H9 (cell line): ENCODE measurements at regions not wholly inside any gene's neighbourhood (a gene's known extent, or its start where the extent isn't known, plus 50 kb on each side); places are given as distances from the start of the nearest gene placed in this dataset.

Experiments
- DNase-seq: peaks from one replicate; pipeline ENCODE4 v3.0.0-alpha.2; 2017
- H2AFZ ChIP-seq: one replicate; pipeline ENCODE4 v1.6.1; 2013; ENCODE audit warnings: mild to moderate bottlenecking, low read length, control low read depth, moderate library complexity
- H2AK5ac ChIP-seq: 2 replicates; pipeline ENCODE4 v1.6.1; 2013; ENCODE audit warnings: low read length, control low read depth, mixed read lengths; ENCODE audit not compliant: insufficient read length
- H2BK120ac ChIP-seq: one replicate; pipeline ENCODE4 v1.6.1; 2013; ENCODE audit warnings: low read depth, mild to moderate bottlenecking, low read length, control low read depth, inconsistent platforms; ENCODE audit not compliant: poor library complexity, severe bottlenecking
- H2BK12ac ChIP-seq: 2 replicates; pipeline ENCODE4 v1.6.1; 2013; ENCODE audit warnings: low read length, control low read depth, mixed read lengths, low read depth; ENCODE audit not compliant: insufficient read length
- H2BK15ac ChIP-seq: 2 replicates; pipeline ENCODE4 v1.6.1; 2013; ENCODE audit warnings: low read depth, low read length, control low read depth
- H2BK20ac ChIP-seq: one replicate; pipeline ENCODE4 v1.6.1; 2013; ENCODE audit warnings: low read depth, mild to moderate bottlenecking, low read length, control low read depth, inconsistent platforms; ENCODE audit not compliant: poor library complexity, severe bottlenecking
- H2BK5ac ChIP-seq: 2 replicates; pipeline ENCODE4 v1.6.1; 2013; ENCODE audit warnings: low read length, control low read depth, mixed read lengths; ENCODE audit not compliant: insufficient read length
- H3K14ac ChIP-seq: 2 replicates; pipeline ENCODE4 v1.6.1; 2013; ENCODE audit warnings: low read length, control low read depth; ENCODE audit not compliant: insufficient read depth
- H3K18ac ChIP-seq: 2 replicates; pipeline ENCODE4 v1.6.1; 2013; ENCODE audit warnings: low read depth, mild to moderate bottlenecking, mixed read lengths, low read length, control low read depth; ENCODE audit not compliant: insufficient read length
- H3K23ac ChIP-seq: 2 replicates; pipeline ENCODE4 v1.6.1; 2013; ENCODE audit warnings: low read length, control low read depth, mixed read lengths, low read depth; ENCODE audit not compliant: insufficient read length
- H3K23me2 ChIP-seq: 2 replicates; pipeline ENCODE4 v1.6.1; 2013; ENCODE audit warnings: low read depth, mild to moderate bottlenecking, mixed read lengths, low read length, control low read depth; ENCODE audit not compliant: insufficient read length, poor library complexity, severe bottlenecking
- H3K27ac ChIP-seq: 2 replicates; pipeline ENCODE4 v1.5.1; 2013; ENCODE audit warnings: low read length, control low read depth, mixed read lengths, low read depth; ENCODE audit not compliant: insufficient read length
- H3K27me3 ChIP-seq: 2 replicates; pipeline ENCODE4 v1.6.1; 2013; ENCODE audit warnings: low read length, control low read depth, inconsistent platforms; ENCODE audit not compliant: insufficient read depth
- H3K4ac ChIP-seq: 2 replicates; pipeline ENCODE4 v1.6.1; 2013; ENCODE audit warnings: low read depth, mild to moderate bottlenecking, control low read depth, inconsistent platforms, low read length, moderate library complexity
- H3K4me1 ChIP-seq: 2 replicates; pipeline ENCODE4 v1.6.1; 2013; ENCODE audit warnings: low read length, control low read depth, inconsistent platforms; ENCODE audit not compliant: insufficient read depth
- H3K4me2 ChIP-seq: 2 replicates; pipeline ENCODE4 v1.6.1; 2013; ENCODE audit warnings: low read length, control low read depth, mixed read lengths; ENCODE audit not compliant: insufficient read length, insufficient read depth
- H3K56ac ChIP-seq: 2 replicates; pipeline ENCODE4 v1.6.1; 2013; ENCODE audit warnings: low read depth, mild to moderate bottlenecking, mixed read lengths, low read length, control low read depth; ENCODE audit not compliant: insufficient read length
- H3K79me1 ChIP-seq: 2 replicates; pipeline ENCODE4 v1.6.1; 2013; ENCODE audit warnings: low read depth, mild to moderate bottlenecking, moderate library complexity, low read length, control low read depth, inconsistent platforms; ENCODE audit not compliant: insufficient read depth, poor library complexity, severe bottlenecking
- H3K79me2 ChIP-seq: 2 replicates; pipeline ENCODE4 v1.6.1; 2013; ENCODE audit warnings: low read length, control low read depth, inconsistent platforms; ENCODE audit not compliant: insufficient read depth
- H3K9ac ChIP-seq: 2 replicates; pipeline ENCODE4 v1.6.1; 2013; ENCODE audit warnings: low read length, control low read depth, mixed read lengths; ENCODE audit not compliant: insufficient read length; ENCODE audit errors: extremely low read depth
- H3K9me3 ChIP-seq: one replicate; pipeline ENCODE4 v1.6.1; 2013; ENCODE audit warnings: low read depth, low read length, inconsistent platforms; ENCODE audit not compliant: control insufficient read depth
- H3T11ph ChIP-seq: one replicate; pipeline ENCODE4 v1.6.1; 2013; ENCODE audit warnings: mild to moderate bottlenecking, low read length, control low read depth, inconsistent platforms
- H4K20me1 ChIP-seq: one replicate; pipeline ENCODE4 v1.6.1; 2013; ENCODE audit not compliant: control insufficient read depth, insufficient read length, insufficient read depth
- H4K5ac ChIP-seq: 2 replicates; pipeline ENCODE4 v1.6.1; 2013; ENCODE audit warnings: low read depth, mild to moderate bottlenecking, mixed read lengths, low read length, control low read depth; ENCODE audit not compliant: insufficient read length
- H4K8ac ChIP-seq: replicated peaks from 2 replicates; pipeline ENCODE4 v1.6.1; 2013; ENCODE audit warnings: low read length, control low read depth, mixed read lengths, low read depth; ENCODE audit not compliant: insufficient read length
- H4K91ac ChIP-seq: 2 replicates; pipeline ENCODE4 v1.6.1; 2013; ENCODE audit warnings: low read depth, mild to moderate bottlenecking, moderate library complexity, mixed read lengths, low read length, control low read depth; ENCODE audit not compliant: insufficient read length
- H3K27ac Mint-ChIP-seq, 3 experiments: 2 replicates in 2 of 3; 3 replicates in 1 of 3; pipeline ENCODE4 v1.8.0; 2020 to 2021; ENCODE audit warnings: mixed read lengths in 3 of 3, mild to moderate bottlenecking in 1 of 3, moderate library complexity in 1 of 3
- H3K27me3 Mint-ChIP-seq: 2 replicates; pipeline ENCODE4 v1.8.0; 2021; ENCODE audit warnings: low read depth, mild to moderate bottlenecking, moderate library complexity, mixed read lengths
- H3K36me3 Mint-ChIP-seq, 3 experiments: 2 replicates in 2 of 3; 3 replicates in 1 of 3; pipeline ENCODE4 v1.8.0; 2020 to 2021; ENCODE audit warnings: low read depth in 3 of 3, mixed read lengths in 3 of 3; ENCODE audit not compliant: insufficient read depth in 1 of 3
- H3K4me1 Mint-ChIP-seq, 2 experiments: 2 replicates each; pipeline ENCODE4 v1.8.0; 2020; ENCODE audit warnings: mixed read lengths in 2 of 2
- H3K4me3 Mint-ChIP-seq, 2 experiments: 2 replicates in 1 of 2; 3 replicates in 1 of 2; pipeline ENCODE4 v1.8.0; 2020 to 2021; ENCODE audit warnings: mild to moderate bottlenecking in 2 of 2, mixed read lengths in 2 of 2, moderate library complexity in 1 of 2
- H3K9me3 Mint-ChIP-seq, 2 experiments: 2 replicates in 1 of 2; 3 replicates in 1 of 2; pipeline ENCODE4 v1.8.0; 2020; ENCODE audit warnings: mild to moderate bottlenecking in 2 of 2, mixed read lengths in 2 of 2, moderate library complexity in 1 of 2
- CTCF ChIP-seq: fragments of 200-600 bp; sonication (generic); conservative IDR thresholded peaks from 3 replicates; pipeline ENCODE4 v1.8.0; 2021; ENCODE audit warnings: antibody characterized with exemption, mild to moderate bottlenecking
- whole genome bisulfite sequencing: extraction: QIAGEN DNeasy Blood & Tissue Kit; methylation state at CpG from one replicate; pipeline ENCODE4 v1.1.7; 2013; ENCODE audit warnings: missing lambda C conversion rate, low lambda C conversion rate, mixed read lengths; ENCODE audit not compliant: insufficient read length; ENCODE audit errors: extremely low coverage; 5-methylcytosine and 5-hydroxymethylcytosine counted together

GRCh38 chr4:157763490-157763889 lies 409.3 kb downstream of the GASK1B start:
- no peak overlapping the region for H2AFZ ChIP-seq
- H3K27ac ChIP-seq = no peak overlapping the region
- no peak overlapping the region for H4K8ac ChIP-seq
- no peak overlapping the region for H3K18ac ChIP-seq
- no peaks in the 10 kb centered on the region for H3K23me2 ChIP-seq
- no peak overlapping the region for H2BK20ac ChIP-seq
- no peaks in the 10 kb centered on the region for H3K27me3 ChIP-seq
- DNase-seq = no peak
- no peak overlapping the region for H3K4me2 ChIP-seq
- no CpG with 5 or more reads among the region's 1 CpG for WGBS
- Mint-ChIP-seq H3K9me3 (peaks cover 0 to 2% of the 10 kb centered on the region in 2 experiments; a peak in 1 of 5 replicates), H3K27ac (no peak overlapping the region), H3K4me1 (no peaks in the 10 kb centered on the region), H3K4me3 (no peak overlapping the region), H3K36me3 (no peaks in the 10 kb centered on the region), H3K27me3 (no peaks in the 10 kb centered on the region; the same call in none of the 2 replicates)
- TF ChIP-seq CTCF = no peak
- H2BK12ac ChIP-seq = no peak overlapping the region
- H3K56ac ChIP-seq = no peak overlapping the region
- no peak overlapping the region for H4K5ac ChIP-seq
- no peak overlapping the region for H4K91ac ChIP-seq
- H2AK5ac ChIP-seq = no peak overlapping the region
- H3K4me1 ChIP-seq = no peaks in the 10 kb centered on the region
- H2BK15ac ChIP-seq = no peak overlapping the region
- no peaks in the 10 kb centered on the region for H3K79me2 ChIP-seq
- no peak overlapping the region for H2BK120ac ChIP-seq
- H3K79me1 ChIP-seq = no peaks in the 10 kb centered on the region
- H2BK5ac ChIP-seq = no peak overlapping the region
- H3K4ac ChIP-seq = no peak overlapping the region
- no peak overlapping the region for H3K14ac ChIP-seq
- no peak overlapping the region for H3K9ac ChIP-seq
- H4K20me1 ChIP-seq = no peaks in the 10 kb centered on the region
- H3K9me3 ChIP-seq = no peaks in the 10 kb centered on the region
- H3T11ph ChIP-seq = no peak overlapping the region
- H3K23ac ChIP-seq = no peak overlapping the region
